AG04450 (cell line): ENCODE measurements at regions not wholly inside any gene's neighbourhood (a gene's known extent, or its start where the extent isn't known, plus 50 kb on each side); places are given as distances from the start of the nearest gene placed in this dataset.

Experiments
- CTCF ChIA-PET: fragments of 300-600, 350-600 bp; formaldehyde crosslinking; extraction: SDS; loops from one replicate; lab custom pipeline; 2022; ENCODE audit warnings: antibody characterized with exemption, inconsistent platforms; lab: Charles Lee
- POLR2A ChIA-PET: fragments of 350-600 bp; formaldehyde crosslinking; extraction: SDS; loops from one replicate; lab custom pipeline; 2021; ENCODE audit warnings: antibody characterized with exemption, inconsistent platforms; lab: Yijun Ruan, JAX
- DNase-seq: peaks from one replicate; pipeline ENCODE4 v3.0.0-alpha.2; 2011; ENCODE audit warnings: low read depth, low spot score
- H3K27ac ChIP-seq: one replicate; pipeline ENCODE4 v1.5.1; 2012; ENCODE audit warnings: low read depth, low read length, control low read depth
- H3K27me3 ChIP-seq: one replicate; pipeline ENCODE4 v1.6.0; 2012; ENCODE audit warnings: low read length; ENCODE audit not compliant: control insufficient read depth, insufficient read depth
- H3K4me3 ChIP-seq: 2 replicates; pipeline ENCODE4 v1.5.1; 2011; ENCODE audit warnings: mild to moderate bottlenecking, low read depth, low read length, control low read depth
- H3K9me3 ChIP-seq: 2 replicates; pipeline ENCODE4 v1.5.1; 2012; ENCODE audit warnings: low read length; ENCODE audit not compliant: control insufficient read depth, insufficient read depth
- CTCF ChIP-seq: IDR thresholded peaks from 2 replicates; pipeline ENCODE4 v1.5.1; 2011; ENCODE audit warnings: low read depth, low read length, control low read depth, inconsistent platforms

- CTCF ChIA-PET, result no interaction called here
- no peak overlapping the region for H3K4me3 ChIP-seq
- no peaks in the 10 kb centered on the region for H3K9me3 ChIP-seq
- TF ChIP-seq CTCF, result no peak
- H3K27ac ChIP-seq, result no peak overlapping the region
- POLR2A ChIA-PET, result no interaction called here
- no peaks in the 10 kb centered on the region for H3K27me3 ChIP-seq
- DNase-seq, result no peak
Measured at GRCh38 chr1:80847904-80848303, 952.8 kb upstream of the ADGRL2 start.

GRCh38 chr1:80846966-80847365, 953.8 kb upstream of the ADGRL2 start:
- no peak overlapping the region for H3K27ac ChIP-seq
- CTCF ChIA-PET, result no interaction called here
- TF ChIP-seq CTCF, result no peak
- DNase-seq, result peak; percentile 3
- H3K9me3 ChIP-seq, result no peaks in the 10 kb centered on the region
- no peaks in the 10 kb centered on the region for H3K27me3 ChIP-seq
- POLR2A ChIA-PET, result no interaction called here
- no peak overlapping the region for H3K4me3 ChIP-seq

GRCh38 chr1:80842796-80843195, 957.9 kb upstream of the ADGRL2 start:
- Histone ChIP-seq H3K4me3 (no peak overlapping the region), H3K27ac (no peak overlapping the region), H3K9me3 (no peaks in the 10 kb centered on the region), H3K27me3 (no peaks in the 10 kb centered on the region)
- no peak for DNase-seq
- no peak for TF ChIP-seq CTCF
- CTCF ChIA-PET, result no interaction called here
- POLR2A ChIA-PET, result no interaction called here

- no peak for TF ChIP-seq CTCF
- ChIA-PET CTCF (no interaction called here), POLR2A (no interaction called here)
- Histone ChIP-seq H3K9me3 (no peaks in the 10 kb centered on the region), H3K27me3 (no peaks in the 10 kb centered on the region), H3K27ac (no peak overlapping the region), H3K4me3 (no peak overlapping the region)
- DNase-seq, result no peak
Measured at GRCh38 chr1:80841261-80841660, 959.5 kb upstream of the ADGRL2 start.

DNA sequence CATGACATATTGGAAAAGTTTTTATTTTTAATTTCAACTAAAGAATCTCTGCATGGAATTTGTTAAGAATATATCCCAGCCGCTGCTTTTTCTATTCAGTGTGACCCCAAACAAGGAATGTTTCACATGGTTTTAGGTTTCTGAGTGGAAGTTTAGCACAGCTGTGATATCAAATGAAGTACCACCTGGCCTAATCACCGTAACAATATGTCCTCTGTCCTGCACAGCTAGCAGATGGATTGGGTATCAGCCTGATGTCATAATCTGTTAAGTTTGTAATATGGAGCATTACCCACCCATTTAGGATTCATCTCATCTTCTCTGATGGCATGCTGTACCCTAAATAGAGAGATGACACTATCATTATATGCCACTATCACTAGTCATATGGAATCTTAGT, 963.7 kb upstream of the ADGRL2 start:
- ChIA-PET POLR2A (no interaction called here), CTCF (no interaction called here)
- Histone ChIP-seq H3K27me3 (no peaks in the 10 kb centered on the region), H3K4me3 (no peak overlapping the region), H3K9me3 (no peaks in the 10 kb centered on the region), H3K27ac (no peak overlapping the region)
- DNase-seq, result no peak
- no peak for TF ChIP-seq CTCF
